ENCODE measurements at regions not wholly inside any gene's neighbourhood (a gene's known extent, or its start where the extent isn't known, plus 50 kb on each side); places are given as distances from the start of the nearest gene placed in this dataset.

DNA sequence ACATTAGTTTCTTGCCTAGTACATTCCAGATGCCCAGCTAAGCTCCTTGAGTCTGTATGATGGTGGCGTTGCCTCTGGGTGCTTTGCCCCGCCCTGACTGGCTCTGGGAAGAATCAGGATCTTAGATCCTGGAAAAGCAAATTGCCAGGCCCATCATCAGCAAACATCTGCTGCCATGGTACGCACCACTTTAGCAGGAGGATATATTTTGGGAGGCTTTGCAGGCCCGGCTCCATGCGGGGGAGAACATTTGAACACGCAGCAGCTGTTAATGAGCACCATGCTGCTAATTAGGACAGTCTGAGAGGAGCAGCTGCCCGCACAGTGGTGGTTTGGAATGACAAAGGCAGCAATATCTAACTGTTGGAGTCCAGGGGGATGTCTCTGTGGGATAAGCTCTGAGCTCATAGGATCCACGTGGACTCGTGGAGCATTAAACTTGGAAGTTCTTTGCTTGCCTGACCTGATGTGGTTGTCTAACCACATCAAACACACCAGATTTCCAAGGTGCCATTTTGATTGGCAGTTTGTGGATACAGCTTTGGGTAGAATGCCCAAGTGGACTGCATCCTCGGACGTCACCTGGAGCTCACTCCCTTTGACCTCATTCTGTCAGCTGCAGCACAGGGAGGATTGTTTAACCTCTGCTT is 217.0 kb upstream of the ZBED5 start:
- H3K36me3 ChIP-seq = no peaks in the 10 kb centered on the region
- TF ChIP-seq, protein P1, sequence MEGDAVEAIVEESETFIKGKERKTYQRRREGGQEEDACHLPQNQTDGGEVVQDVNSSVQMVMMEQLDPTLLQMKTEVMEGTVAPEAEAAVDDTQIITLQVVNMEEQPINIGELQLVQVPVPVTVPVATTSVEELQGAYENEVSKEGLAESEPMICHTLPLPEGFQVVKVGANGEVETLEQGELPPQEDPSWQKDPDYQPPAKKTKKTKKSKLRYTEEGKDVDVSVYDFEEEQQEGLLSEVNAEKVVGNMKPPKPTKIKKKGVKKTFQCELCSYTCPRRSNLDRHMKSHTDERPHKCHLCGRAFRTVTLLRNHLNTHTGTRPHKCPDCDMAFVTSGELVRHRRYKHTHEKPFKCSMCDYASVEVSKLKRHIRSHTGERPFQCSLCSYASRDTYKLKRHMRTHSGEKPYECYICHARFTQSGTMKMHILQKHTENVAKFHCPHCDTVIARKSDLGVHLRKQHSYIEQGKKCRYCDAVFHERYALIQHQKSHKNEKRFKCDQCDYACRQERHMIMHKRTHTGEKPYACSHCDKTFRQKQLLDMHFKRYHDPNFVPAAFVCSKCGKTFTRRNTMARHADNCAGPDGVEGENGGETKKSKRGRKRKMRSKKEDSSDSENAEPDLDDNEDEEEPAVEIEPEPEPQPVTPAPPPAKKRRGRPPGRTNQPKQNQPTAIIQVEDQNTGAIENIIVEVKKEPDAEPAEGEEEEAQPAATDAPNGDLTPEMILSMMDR (IDR thresholded peaks at IDR 0.05) = no peak
- intact Hi-C loops (cut with DNase I; ENCODE audit: low total_unique reads) = no loop called here
- H3K27me3 ChIP-seq = peaks cover 0 to 3% of the 10 kb centered on the region in 2 donors
- DNase-seq = no peak
- H3K27ac ChIP-seq = no peak overlapping the region
- H3K4me1 ChIP-seq = no peaks in the 10 kb centered on the region
- H3K4me3 ChIP-seq = no peak overlapping the region
- no peaks in the 10 kb centered on the region for H3K9me3 ChIP-seq

DNA sequence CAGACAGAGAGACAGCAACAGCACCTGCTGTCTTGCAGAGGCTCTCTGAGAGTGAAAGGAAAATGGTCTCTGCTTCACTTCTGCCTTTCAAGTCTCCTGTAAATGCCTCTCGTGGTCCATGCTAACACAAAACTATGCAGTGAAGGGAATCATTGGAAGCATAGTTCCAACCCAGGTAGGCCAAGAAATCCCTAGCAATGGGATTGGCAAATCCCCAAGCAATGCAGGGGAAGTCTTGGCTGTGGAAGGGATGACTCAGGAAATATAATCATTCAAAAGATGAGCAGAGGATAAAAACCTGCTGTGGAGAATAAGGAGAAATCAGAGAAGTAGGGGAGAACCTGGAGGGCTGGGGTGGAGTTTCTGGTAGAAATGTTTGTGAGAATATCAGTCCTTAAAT is 216.1 kb upstream of the ZBED5 start:
- intact Hi-C loops (cut with DNase I; ENCODE audit: low total_unique reads) = no loop called here
- no peaks in the 10 kb centered on the region for H3K9me3 ChIP-seq
- no peak for DNase-seq

DNA sequence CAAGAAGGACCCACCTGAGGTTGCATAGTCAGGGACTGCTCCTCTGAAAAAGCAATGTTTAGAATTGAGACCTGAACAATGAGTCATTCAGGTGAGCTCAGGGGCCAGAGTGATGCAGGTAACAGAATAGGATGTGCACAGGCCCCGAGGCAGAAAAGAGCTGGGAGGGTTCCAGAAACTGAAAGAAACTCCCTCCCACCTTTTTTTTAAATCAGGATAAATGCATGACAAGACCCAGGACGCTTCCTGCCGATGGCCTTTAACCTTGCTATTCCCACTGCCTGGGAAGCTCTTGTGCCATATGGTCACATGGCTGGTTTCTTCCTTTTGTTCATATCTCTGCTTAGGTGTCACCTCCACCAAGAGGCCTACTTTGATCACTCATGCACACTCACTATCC is 214.2 kb upstream of the ZBED5 start:
- no peak overlapping the region for H3K27ac ChIP-seq
- intact Hi-C loops (cut with DNase I; ENCODE audit: low total_unique reads) = no loop called here
- no peaks in the 10 kb centered on the region for H3K4me1 ChIP-seq
- H3K36me3 ChIP-seq = no peaks in the 10 kb centered on the region
- H3K27me3 ChIP-seq = peaks cover 0 to 3% of the 10 kb centered on the region in 2 donors
- no peak overlapping the region for H3K4me3 ChIP-seq
- H3K9me3 ChIP-seq = no peaks in the 10 kb centered on the region
- DNase-seq = no peak
- TF ChIP-seq, protein P1 (IDR thresholded peaks at IDR 0.05) = no peak

More for the DNA sequence above, 216.1 kb upstream of the ZBED5 start:
- no peaks in the 10 kb centered on the region for H3K36me3 ChIP-seq
- H3K4me1 ChIP-seq = no peaks in the 10 kb centered on the region
- TF ChIP-seq, protein P1 (IDR thresholded peaks at IDR 0.05) = no peak
- H3K4me3 ChIP-seq = no peak overlapping the region
- peaks cover 0 to 3% of the 10 kb centered on the region in 2 donors for H3K27me3 ChIP-seq
- no peak overlapping the region for H3K27ac ChIP-seq

DNA sequence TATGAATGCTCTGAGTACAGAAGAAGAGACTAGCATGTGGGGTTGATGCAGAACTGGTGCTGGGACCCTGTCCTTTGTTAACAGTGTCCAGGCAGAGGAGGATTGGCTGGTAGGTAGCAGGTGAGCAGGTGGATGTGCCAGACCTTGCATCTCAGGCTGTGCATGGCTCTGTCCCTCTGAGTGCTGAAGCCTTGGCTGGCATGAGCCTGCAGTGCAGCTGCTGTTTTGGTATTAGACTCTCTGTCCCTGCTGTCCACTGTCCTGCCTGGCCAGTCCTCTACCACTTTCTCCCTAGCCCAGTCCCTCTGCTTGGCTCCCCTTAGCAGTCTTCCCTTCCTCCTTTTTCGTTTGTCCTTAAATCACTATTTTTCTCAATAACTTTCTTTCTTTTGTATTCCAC is 213.6 kb upstream of the ZBED5 start:
- peaks cover 0 to 3% of the 10 kb centered on the region in 2 donors for H3K27me3 ChIP-seq
- no peak overlapping the region for H3K27ac ChIP-seq
- H3K4me1 ChIP-seq = no peaks in the 10 kb centered on the region
- intact Hi-C loops (cut with DNase I; ENCODE audit: low total_unique reads) = no loop called here
- H3K4me3 ChIP-seq = no peak overlapping the region
- H3K9me3 ChIP-seq = no peaks in the 10 kb centered on the region
- TF ChIP-seq, protein P1 (IDR thresholded peaks at IDR 0.05) = no peak
- H3K36me3 ChIP-seq = no peaks in the 10 kb centered on the region
- DNase-seq = no peak

DNA sequence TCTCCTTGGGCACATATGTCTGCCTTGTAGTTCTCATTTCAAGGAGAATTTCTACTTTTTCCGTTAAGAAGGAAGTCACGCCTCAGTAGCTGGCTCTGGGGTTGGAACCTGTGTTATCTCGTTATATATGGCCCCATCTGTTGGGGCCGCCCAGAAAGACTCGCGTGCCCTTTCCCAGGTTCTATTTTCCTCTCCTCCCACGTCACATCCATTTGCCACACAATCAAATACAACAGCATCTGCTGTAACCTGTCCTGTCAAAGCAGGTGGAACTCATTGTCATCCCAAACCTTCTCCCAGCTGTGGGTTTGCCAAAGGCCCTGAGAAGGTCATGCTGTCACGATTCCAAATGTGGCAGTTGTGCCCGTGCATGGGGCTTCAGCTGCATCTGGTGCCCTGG is 213.1 kb upstream of the ZBED5 start:
- Histone ChIP-seq H3K27ac (no peak overlapping the region), H3K4me1 (no peaks in the 10 kb centered on the region), H3K36me3 (no peaks in the 10 kb centered on the region), H3K9me3 (no peaks in the 10 kb centered on the region), H3K4me3 (no peak overlapping the region), H3K27me3 (peaks cover 0 to 3% of the 10 kb centered on the region in 2 donors)
- DNase-seq = no peak
- intact Hi-C loops (cut with DNase I; ENCODE audit: low total_unique reads) = no loop called here
- TF ChIP-seq, protein P1 (IDR thresholded peaks at IDR 0.05) = no peak

All from tibial artery (tissue), 4 donors.